LNCAP (cell line): ENCODE measurements at regions not wholly inside any gene's neighbourhood (a gene's known extent, or its start where the extent isn't known, plus 50 kb on each side); places are given as distances from the start of the nearest gene placed in this dataset.

Source experiments
- CTCF ChIP-seq: fragments of 450-650 bp; IDR thresholded peaks from 2 replicates; pipeline ENCODE4 v1.5.1; 2017; ENCODE audit warnings: mild to moderate bottlenecking

- TF ChIP-seq CTCF = no peak
Measured at GRCh38 chr9:17986595-17986994, 407.7 kb downstream of the SH3GL2 start.

- no peak for TF ChIP-seq CTCF
Measured at GRCh38 chr9:17987189-17987588, 408.3 kb downstream of the SH3GL2 start.

GRCh38 chr9:17988489-17988888, 409.6 kb downstream of the SH3GL2 start:
- no peak for TF ChIP-seq CTCF

GRCh38 chr9:17990602-17991001, 411.7 kb downstream of the SH3GL2 start:
- no peak for TF ChIP-seq CTCF

GRCh38 chr9:17993024-17993423, 414.2 kb downstream of the SH3GL2 start:
- no peak for TF ChIP-seq CTCF

GRCh38 chr9:17994695-17995425, 416.0 kb downstream of the SH3GL2 start:
- TF ChIP-seq CTCF = no peak

GRCh38 chr9:17996728-17997127, 417.9 kb downstream of the SH3GL2 start:
- TF ChIP-seq CTCF = no peak
